HG03469 (cell line): ENCODE measurements at regions not wholly inside any gene's neighbourhood (a gene's known extent, or its start where the extent isn't known, plus 50 kb on each side); places are given as distances from the start of the nearest gene placed in this dataset.

ENCODE experiments used
- ATAC-seq: cut with Tn5 transposase; IDR thresholded peaks from one replicate; pipeline ENCODE4 v1.9.1; 2021; ENCODE audit warnings: mild to moderate bottlenecking, moderate library complexity, moderate number of reproducible peaks; ENCODE audit not compliant: unreplicated experiment

DNA sequence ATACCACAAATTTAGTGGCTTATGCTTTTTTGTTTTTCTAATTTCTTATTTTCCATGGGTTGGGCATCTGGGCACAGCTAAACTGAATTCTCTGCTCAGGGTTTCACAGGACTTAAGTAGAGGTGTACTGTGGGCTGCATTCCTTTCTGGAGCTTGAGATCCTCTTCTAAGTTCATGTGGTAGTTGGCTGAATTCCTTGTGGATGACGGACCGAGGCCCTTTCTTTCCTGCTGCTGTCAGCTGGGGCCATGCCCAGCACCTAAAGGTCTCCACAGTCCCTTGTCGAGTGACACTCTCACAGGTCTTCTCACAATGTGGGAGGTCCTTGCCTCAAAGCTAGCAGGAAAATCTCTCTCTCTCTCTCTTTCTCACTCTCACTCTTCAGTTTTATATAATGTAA lies 433.5 kb upstream of the LRATD1 start:
- ATAC-seq, result no peak

GRCh38 chr2:14219306-14219705 lies 413.2 kb upstream of the LRATD1 start:
- ATAC-seq, result no peak

GRCh38 chr2:14220101-14220500 lies 412.4 kb upstream of the LRATD1 start:
- no peak for ATAC-seq

- no peak for ATAC-seq
These were observed 411.1 kb upstream of the LRATD1 start for GRCh38 chr2:14221466-14221865.

GRCh38 chr2:14223576-14223975 lies 408.9 kb upstream of the LRATD1 start:
- no peak for ATAC-seq

- ATAC-seq, result no peak
These were observed 401.1 kb upstream of the LRATD1 start for GRCh38 chr2:14231391-14231898.

DNA sequence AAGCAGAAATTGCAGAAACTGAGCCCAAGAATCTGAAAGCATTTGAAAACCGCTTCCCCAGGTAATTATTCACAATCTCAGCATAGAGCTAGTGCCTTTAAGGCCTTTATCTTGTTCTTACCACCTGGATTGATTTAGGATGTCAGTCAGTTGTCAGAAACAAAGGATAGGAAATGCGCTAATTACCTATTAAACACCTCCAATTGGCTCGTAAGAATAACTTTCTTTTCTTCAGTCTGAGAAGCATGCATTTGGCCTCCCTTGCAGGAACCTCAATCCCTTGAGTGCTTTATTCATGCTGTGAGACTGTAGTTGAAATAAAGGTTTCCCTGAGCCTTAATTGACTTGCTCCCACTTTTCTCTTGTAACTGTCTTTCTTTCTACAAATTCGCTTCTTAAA lies 400.3 kb upstream of the LRATD1 start:
- no peak for ATAC-seq

- no peak for ATAC-seq
These were observed 397.6 kb upstream of the LRATD1 start for GRCh38 chr2:14234911-14235310.

DNA sequence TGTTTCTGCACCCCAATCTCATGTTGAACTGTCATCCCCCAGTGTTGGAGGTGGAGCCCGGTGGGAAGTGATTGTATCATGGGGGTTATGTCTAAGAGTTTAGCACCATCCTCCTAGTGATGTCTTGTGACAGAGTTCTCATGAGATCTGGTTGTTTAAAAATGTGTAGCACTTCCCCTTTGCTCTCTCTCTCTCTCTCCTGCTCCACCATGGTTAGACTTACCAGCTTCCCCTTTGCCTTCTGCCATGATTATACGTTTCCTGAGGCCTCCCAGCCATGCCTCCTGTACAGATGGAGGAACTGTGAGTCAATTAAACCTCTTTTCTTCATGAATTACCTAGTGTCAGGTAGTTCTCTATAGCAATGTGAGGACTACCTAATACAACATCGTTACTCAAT lies 396.9 kb upstream of the LRATD1 start:
- no peak for ATAC-seq

DNA sequence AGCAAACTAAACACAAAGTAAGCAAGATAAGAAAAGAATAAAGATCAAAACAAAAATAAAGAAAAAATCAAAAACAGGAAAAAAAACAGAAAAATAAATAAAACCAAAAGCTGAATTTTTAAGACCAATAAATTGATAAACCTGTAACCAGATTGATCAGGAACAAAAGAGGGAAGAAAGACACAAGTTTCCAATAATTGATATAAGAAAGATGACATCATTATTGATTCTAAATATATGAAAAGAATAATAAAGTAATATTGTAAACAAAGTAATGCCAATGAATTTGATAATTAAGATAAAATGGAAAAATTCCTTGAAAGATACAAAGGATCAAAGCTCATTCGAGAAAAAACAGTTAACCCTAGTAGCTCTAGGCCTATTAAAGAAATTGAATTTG lies 394.6 kb upstream of the LRATD1 start:
- ATAC-seq, result no peak

- ATAC-seq, result no peak
These were observed 392.9 kb upstream of the LRATD1 start for GRCh38 chr2:14239605-14240004.

DNA sequence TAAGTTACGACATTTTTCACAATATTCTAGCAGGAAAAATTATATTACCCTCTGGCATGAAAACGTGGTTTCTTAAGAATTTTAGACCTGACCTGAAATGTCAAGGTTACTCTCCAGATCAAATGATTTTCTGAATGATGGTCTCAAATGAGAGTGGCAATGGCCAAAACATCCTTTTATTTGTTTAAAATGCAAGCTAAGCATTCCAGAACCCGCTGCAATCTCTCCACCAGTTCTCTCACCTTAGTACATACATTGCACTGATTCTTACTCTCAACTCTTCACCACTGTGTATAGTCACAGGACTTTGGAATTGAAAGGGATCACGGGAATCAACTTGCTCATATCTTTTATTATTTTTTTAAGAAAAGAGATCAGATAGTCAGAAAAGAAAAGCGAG lies 391.6 kb upstream of the LRATD1 start:
- ATAC-seq, result no peak

- no peak for ATAC-seq
These were observed 386.6 kb upstream of the LRATD1 start for GRCh38 chr2:14245901-14246300.

GRCh38 chr2:14255135-14255820 lies 377.2 kb upstream of the LRATD1 start:
- no peak for ATAC-seq

- ATAC-seq, result no peak
These were observed 375.6 kb upstream of the LRATD1 start for GRCh38 chr2:14256890-14257289.

- no peak for ATAC-seq
These were observed 374.6 kb upstream of the LRATD1 start for GRCh38 chr2:14257801-14258507.

GRCh38 chr2:14261771-14262170 lies 370.7 kb upstream of the LRATD1 start:
- no peak for ATAC-seq

GRCh38 chr2:14263053-14263452 lies 369.5 kb upstream of the LRATD1 start:
- no peak for ATAC-seq

GRCh38 chr2:14270036-14270582 lies 362.4 kb upstream of the LRATD1 start:
- ATAC-seq, result no peak

GRCh38 chr2:14272396-14273075 lies 360.0 kb upstream of the LRATD1 start:
- ATAC-seq, result no peak

- ATAC-seq, result no peak
These were observed 358.9 kb upstream of the LRATD1 start for GRCh38 chr2:14273650-14274049.

DNA sequence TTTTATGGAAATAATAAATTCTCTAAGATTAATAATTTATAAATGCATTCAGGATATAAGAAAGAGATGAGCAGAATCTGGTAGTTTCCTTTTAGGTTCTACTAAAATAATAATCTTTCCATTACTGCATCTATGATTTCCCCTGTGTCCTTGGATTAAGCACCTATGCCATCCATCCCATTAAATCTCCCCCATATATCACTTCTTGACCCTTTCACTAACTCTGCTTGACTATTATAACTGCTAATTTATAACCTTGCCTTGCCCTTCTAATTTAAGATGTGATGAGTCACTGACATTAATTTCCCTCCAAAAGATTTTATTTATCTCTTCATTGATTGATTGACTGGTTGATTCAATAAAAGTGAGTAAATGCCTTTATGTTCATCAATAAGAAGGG lies 348.3 kb upstream of the LRATD1 start:
- ATAC-seq, result no peak
